ENCODE measurements at regions not wholly inside any gene's neighbourhood (a gene's known extent, or its start where the extent isn't known, plus 50 kb on each side); places are given as distances from the start of the nearest gene placed in this dataset.
"Not testable (repeated sequence)": the region's sequence is repeated elsewhere in the genome, so short reads cannot be mapped to it uniquely, and the experiment has no call there.

- no peak overlapping the region for H3K4me3 ChIP-seq (ENCODE audit: low read depth, low read length)
- TF ChIP-seq, protein P1, sequence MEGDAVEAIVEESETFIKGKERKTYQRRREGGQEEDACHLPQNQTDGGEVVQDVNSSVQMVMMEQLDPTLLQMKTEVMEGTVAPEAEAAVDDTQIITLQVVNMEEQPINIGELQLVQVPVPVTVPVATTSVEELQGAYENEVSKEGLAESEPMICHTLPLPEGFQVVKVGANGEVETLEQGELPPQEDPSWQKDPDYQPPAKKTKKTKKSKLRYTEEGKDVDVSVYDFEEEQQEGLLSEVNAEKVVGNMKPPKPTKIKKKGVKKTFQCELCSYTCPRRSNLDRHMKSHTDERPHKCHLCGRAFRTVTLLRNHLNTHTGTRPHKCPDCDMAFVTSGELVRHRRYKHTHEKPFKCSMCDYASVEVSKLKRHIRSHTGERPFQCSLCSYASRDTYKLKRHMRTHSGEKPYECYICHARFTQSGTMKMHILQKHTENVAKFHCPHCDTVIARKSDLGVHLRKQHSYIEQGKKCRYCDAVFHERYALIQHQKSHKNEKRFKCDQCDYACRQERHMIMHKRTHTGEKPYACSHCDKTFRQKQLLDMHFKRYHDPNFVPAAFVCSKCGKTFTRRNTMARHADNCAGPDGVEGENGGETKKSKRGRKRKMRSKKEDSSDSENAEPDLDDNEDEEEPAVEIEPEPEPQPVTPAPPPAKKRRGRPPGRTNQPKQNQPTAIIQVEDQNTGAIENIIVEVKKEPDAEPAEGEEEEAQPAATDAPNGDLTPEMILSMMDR (IDR thresholded peaks at IDR 0.05; ENCODE audit: borderline replicate concordance, insufficient read depth, low read depth, low read length): no peak
These were observed 55.2 kb upstream of the DIRAS2 start for GRCh38 chr9:90697808-90698207.

GRCh38 chr9:90694187-90694586 is 51.6 kb upstream of the DIRAS2 start:
- H3K4me3 ChIP-seq (ENCODE audit: low read depth, low read length): not testable (repeated sequence)
